Liver (tissue), 8 donors: ENCODE measurements at regions not wholly inside any gene's neighbourhood (a gene's known extent, or its start where the extent isn't known, plus 50 kb on each side); places are given as distances from the start of the nearest gene placed in this dataset.

ENCODE experiments used
- DNase-seq: peaks from one replicate; pipeline ENCODE4 v3.0.0-alpha.2; 2017; ENCODE audit warnings: low spot score
- H3K27ac ChIP-seq, 2 donors: one replicate each; pipeline ENCODE4 v1.7.0; 2013; ENCODE audit warnings: inconsistent platforms in 2 of 2, low read length in 2 of 2, control low read depth in 1 of 2, low read depth in 1 of 2, mild to moderate bottlenecking in 1 of 2
- H3K27me3 ChIP-seq, 4 donors: one replicate each; pipeline versions ENCODE4 v1.6.1 to v1.7.0; 2013; ENCODE audit warnings: low read length in 3 of 4, inconsistent platforms in 1 of 4, mild to moderate bottlenecking in 1 of 4, moderate library complexity in 1 of 4; ENCODE audit not compliant: control insufficient read depth in 4 of 4, insufficient read depth in 4 of 4
- H3K36me3 ChIP-seq, 4 donors: one replicate each; pipeline versions ENCODE4 v1.6.1 to v1.7.0; 2013; ENCODE audit warnings: low read length in 3 of 4, mild to moderate bottlenecking in 3 of 4, low read depth in 1 of 4, moderate library complexity in 1 of 4; ENCODE audit not compliant: control insufficient read depth in 4 of 4, insufficient read depth in 3 of 4
- H3K4me1 ChIP-seq, 4 donors: one replicate each; pipeline versions ENCODE4 v1.6.1 to v1.7.0; 2013; ENCODE audit warnings: low read length in 3 of 4, mild to moderate bottlenecking in 3 of 4, moderate library complexity in 1 of 4; ENCODE audit not compliant: control insufficient read depth in 4 of 4, insufficient read depth in 4 of 4
- H3K4me3 ChIP-seq, 3 donors: one replicate each; pipeline versions ENCODE4 v1.6.1 to v1.7.0; 2013; ENCODE audit warnings: low read length in 3 of 3, control low read depth in 1 of 3, low read depth in 1 of 3, mild to moderate bottlenecking in 1 of 3
- H3K9ac ChIP-seq, 2 donors: one replicate each; pipeline ENCODE4 v1.7.0; 2013; ENCODE audit warnings: low read length in 2 of 2, mild to moderate bottlenecking in 2 of 2, moderate library complexity in 2 of 2, control low read depth in 1 of 2, low read depth in 1 of 2
- H3K9me3 ChIP-seq, 4 donors: one replicate each; pipeline versions ENCODE4 v1.6.1 to v1.7.0; 2013; ENCODE audit warnings: low read length in 3 of 4; ENCODE audit not compliant: control insufficient read depth in 4 of 4
- ATF3 ChIP-seq: IDR thresholded peaks from 2 replicates; pipeline ENCODE4 v1.6.1; 2016; ENCODE audit warnings: antibody characterized with exemption
- CTCF ChIP-seq: fragments of 150-350 bp; IDR thresholded peaks from 2 replicates; pipeline ENCODE4 v1.5.1; 2017; ENCODE audit warnings: improper control_type of control experiment, low read depth, low read length; ENCODE audit not compliant: missing input control
- EGR1 ChIP-seq, 2 donors: IDR thresholded peaks; 2 replicates each; pipeline ENCODE4 v1.6.1; 2016 to 2018; ENCODE audit warnings: antibody characterized with exemption in 2 of 2, low read depth in 2 of 2
- FOXA1 ChIP-seq: IDR thresholded peaks from 2 replicates; pipeline ENCODE4 v1.6.1; 2016; ENCODE audit warnings: antibody characterized with exemption
- FOXA2 ChIP-seq: IDR thresholded peaks from 2 replicates; pipeline ENCODE4 v1.6.1; 2016; ENCODE audit warnings: antibody characterized with exemption
- GABPA ChIP-seq, 2 donors: IDR thresholded peaks in 1 of 2; conservative IDR thresholded peaks in 1 of 2; 2 replicates each; pipeline ENCODE4 v1.6.1; 2016; ENCODE audit warnings: antibody characterized with exemption in 2 of 2, mild to moderate bottlenecking in 1 of 2, moderate library complexity in 1 of 2
- HNF4A ChIP-seq, 2 donors: conservative IDR thresholded peaks; 2 replicates each; pipeline ENCODE4 v1.6.1; 2016; ENCODE audit warnings: antibody characterized with exemption in 2 of 2, mild to moderate bottlenecking in 2 of 2
- HNF4G ChIP-seq: IDR thresholded peaks from 2 replicates; pipeline ENCODE4 v1.6.1; 2016; ENCODE audit warnings: antibody characterized with exemption
- JUND ChIP-seq, 2 donors: IDR thresholded peaks; 2 replicates each; pipeline ENCODE4 v1.6.1; 2016; ENCODE audit warnings: antibody characterized with exemption in 2 of 2
- NR2F2 ChIP-seq: IDR thresholded peaks from 2 replicates; pipeline ENCODE4 v1.6.1; 2016; ENCODE audit warnings: antibody characterized with exemption
- TAF1 ChIP-seq: conservative IDR thresholded peaks from 2 replicates; pipeline ENCODE4 v1.6.1; 2016; ENCODE audit warnings: antibody characterized with exemption, mild to moderate bottlenecking
- YY1 ChIP-seq: IDR thresholded peaks from 2 replicates; pipeline ENCODE4 v1.6.1; 2016; ENCODE audit warnings: antibody characterized with exemption, mild to moderate bottlenecking
- ZBTB33 ChIP-seq: IDR thresholded peaks from 2 replicates; pipeline ENCODE4 v1.6.1; 2016; ENCODE audit warnings: antibody characterized with exemption
- WGBS: extraction: QIAGEN DNeasy Blood & Tissue Kit; methylation state at CpG from one replicate; pipeline ENCODE4 v1.1.7; 2013; 5-methylcytosine and 5-hydroxymethylcytosine counted together
- TF ChIP-seq, protein P1 (sequence below): IDR thresholded peaks from 2 replicates; pipeline ENCODE4 v1.6.1; 2016; ENCODE audit warnings: antibody characterized with exemption, mild to moderate bottlenecking
- TF ChIP-seq, protein P2 (sequence below): IDR thresholded peaks from 2 replicates; pipeline ENCODE4 v1.6.1; 2016; ENCODE audit warnings: antibody characterized with exemption
- donor health status: healthy.
- donor health status: healthy.
- donor health status: healthy.
- donor health status: healthy.
- donor health status: healthy.

DNA sequence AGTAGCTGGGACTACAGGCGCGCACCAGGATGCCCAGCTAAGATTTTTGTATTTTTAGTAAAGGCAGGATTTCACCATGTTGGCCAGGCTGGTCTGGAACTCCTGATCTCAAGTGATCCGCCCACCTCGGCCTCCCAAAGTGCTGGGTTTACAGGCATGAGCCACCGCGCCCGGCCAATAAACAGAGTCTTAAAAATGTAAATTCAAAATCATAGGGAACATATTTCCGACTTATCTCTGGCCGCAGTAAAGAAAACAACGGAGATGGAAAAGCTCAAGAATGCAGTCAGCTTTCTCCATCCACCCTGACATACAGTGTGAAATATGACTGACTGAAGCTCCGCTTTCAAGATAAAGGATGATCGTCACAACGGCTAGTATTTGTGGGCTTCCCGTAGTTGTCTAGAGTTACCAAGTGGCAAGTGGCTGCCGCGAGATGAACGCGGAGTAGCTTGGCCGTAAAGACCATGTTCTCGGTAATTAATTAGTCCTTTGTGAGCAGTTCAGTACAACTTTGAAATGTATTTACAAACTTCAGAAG is 495.1 kb upstream of the FAT1 start (continued):
- TF ChIP-seq, protein P1, sequence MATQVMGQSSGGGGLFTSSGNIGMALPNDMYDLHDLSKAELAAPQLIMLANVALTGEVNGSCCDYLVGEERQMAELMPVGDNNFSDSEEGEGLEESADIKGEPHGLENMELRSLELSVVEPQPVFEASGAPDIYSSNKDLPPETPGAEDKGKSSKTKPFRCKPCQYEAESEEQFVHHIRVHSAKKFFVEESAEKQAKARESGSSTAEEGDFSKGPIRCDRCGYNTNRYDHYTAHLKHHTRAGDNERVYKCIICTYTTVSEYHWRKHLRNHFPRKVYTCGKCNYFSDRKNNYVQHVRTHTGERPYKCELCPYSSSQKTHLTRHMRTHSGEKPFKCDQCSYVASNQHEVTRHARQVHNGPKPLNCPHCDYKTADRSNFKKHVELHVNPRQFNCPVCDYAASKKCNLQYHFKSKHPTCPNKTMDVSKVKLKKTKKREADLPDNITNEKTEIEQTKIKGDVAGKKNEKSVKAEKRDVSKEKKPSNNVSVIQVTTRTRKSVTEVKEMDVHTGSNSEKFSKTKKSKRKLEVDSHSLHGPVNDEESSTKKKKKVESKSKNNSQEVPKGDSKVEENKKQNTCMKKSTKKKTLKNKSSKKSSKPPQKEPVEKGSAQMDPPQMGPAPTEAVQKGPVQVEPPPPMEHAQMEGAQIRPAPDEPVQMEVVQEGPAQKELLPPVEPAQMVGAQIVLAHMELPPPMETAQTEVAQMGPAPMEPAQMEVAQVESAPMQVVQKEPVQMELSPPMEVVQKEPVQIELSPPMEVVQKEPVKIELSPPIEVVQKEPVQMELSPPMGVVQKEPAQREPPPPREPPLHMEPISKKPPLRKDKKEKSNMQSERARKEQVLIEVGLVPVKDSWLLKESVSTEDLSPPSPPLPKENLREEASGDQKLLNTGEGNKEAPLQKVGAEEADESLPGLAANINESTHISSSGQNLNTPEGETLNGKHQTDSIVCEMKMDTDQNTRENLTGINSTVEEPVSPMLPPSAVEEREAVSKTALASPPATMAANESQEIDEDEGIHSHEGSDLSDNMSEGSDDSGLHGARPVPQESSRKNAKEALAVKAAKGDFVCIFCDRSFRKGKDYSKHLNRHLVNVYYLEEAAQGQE, result no peak
- TF ChIP-seq TAF1 (no peak), FOXA1 (no peak)

GRCh38 chr4:187224560-187224959 is 500.9 kb upstream of the FAT1 start:
- WGBS, result 52% methylated on average over 5 of the region's 5 CpGs
- H3K9ac ChIP-seq, result no peak overlapping the region
- H3K36me3 ChIP-seq, result no peaks in the 10 kb centered on the region
- H3K4me3 ChIP-seq, result no peak overlapping the region
- H3K4me1 ChIP-seq, result no peaks in the 10 kb centered on the region
- DNase-seq, result no peak
- TF ChIP-seq ATF3 (no peak), HNF4G (no peak), NR2F2 (no peak), FOXA1 (no peak), GABPA (IDR thresholded peaks at IDR 0.05 in 1 of 2, conservative IDR thresholded peaks at IDR 0.05 in 1 of 2) (no peak), CTCF (no peak), TAF1 (no peak), JUND (IDR thresholded peaks at IDR 0.05) (no peak), EGR1 (IDR thresholded peaks at IDR 0.05; ENCODE audit: low read depth in 2 of 2) (no peak), ZBTB33 (no peak), HNF4A (conservative IDR thresholded peaks at IDR 0.05) (no peak), FOXA2 (no peak), YY1 (no peak)
- TF ChIP-seq, protein P1, result no peak
- TF ChIP-seq, protein P2, sequence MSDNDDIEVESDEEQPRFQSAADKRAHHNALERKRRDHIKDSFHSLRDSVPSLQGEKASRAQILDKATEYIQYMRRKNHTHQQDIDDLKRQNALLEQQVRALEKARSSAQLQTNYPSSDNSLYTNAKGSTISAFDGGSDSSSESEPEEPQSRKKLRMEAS, result no peak
- H3K9me3 ChIP-seq, result no peaks in the 10 kb centered on the region
- H3K27ac ChIP-seq, result no peak overlapping the region
- H3K27me3 ChIP-seq, result peaks cover 0 to 4% (median 0%) of the 10 kb centered on the region in 4 donors
